Naive thymus-derived CD8-positive, alpha-beta T cell (primary cell): ENCODE measurements at regions not wholly inside any gene's neighbourhood (a gene's known extent, or its start where the extent isn't known, plus 50 kb on each side); places are given as distances from the start of the nearest gene placed in this dataset.

Experiments
- ATAC-seq, 2 donors: fragments of 150-1000 bp; cut with Tn5 transposase in 1 of 2; sonication (Bioruptor Pico), chemical (Tn5 transposase) in 1 of 2; 1 replicate in 1 of 2; 2 replicates in 1 of 2; pipeline ENCODE4 v1.10.0; 2021; ENCODE audit warnings: mild to moderate bottlenecking in 2 of 2, moderate library complexity in 2 of 2
- POLR2A ChIA-PET: fragments of 350-600 bp; sonication (Branson Sonifier 250); formaldehyde crosslinking; loops from one replicate; lab custom pipeline; 2021; ENCODE audit warnings: antibody characterized with exemption; lab: Charles Lee
- DNase-seq, 10 donors: peaks; one replicate each; pipeline versions ENCODE4 v3.0.0 to v3.0.0-alpha.2; 2020 to 2022
- H3K27ac Mint-ChIP-seq, 10 donors: one replicate each; pipeline ENCODE4 v1.8.0; 2020 to 2022; ENCODE audit warnings: mild to moderate bottlenecking in 10 of 10, mixed read lengths in 10 of 10, moderate library complexity in 4 of 10, inconsistent platforms in 1 of 10
- H3K27me3 Mint-ChIP-seq, 5 donors: one replicate each; pipeline ENCODE4 v1.8.0; 2021 to 2022; ENCODE audit warnings: mixed read lengths in 5 of 5
- H3K36me3 Mint-ChIP-seq, 3 donors: one replicate each; pipeline ENCODE4 v1.8.0; 2020 to 2022; ENCODE audit warnings: mixed read lengths in 3 of 3, mild to moderate bottlenecking in 2 of 3, inconsistent platforms in 1 of 3
- H3K4me1 Mint-ChIP-seq, 4 donors: one replicate each; pipeline ENCODE4 v1.8.0; 2021 to 2022; ENCODE audit warnings: mixed read lengths in 4 of 4
- H3K4me3 Mint-ChIP-seq, 10 donors: one replicate each; pipeline ENCODE4 v1.8.0; 2020 to 2022; ENCODE audit warnings: mild to moderate bottlenecking in 10 of 10, mixed read lengths in 10 of 10, moderate library complexity in 6 of 10, inconsistent platforms in 1 of 10
- H3K9me3 Mint-ChIP-seq, 9 donors: one replicate each; pipeline ENCODE4 v1.8.0; 2020 to 2022; ENCODE audit warnings: mixed read lengths in 9 of 9, mild to moderate bottlenecking in 3 of 9, inconsistent platforms in 1 of 9, moderate library complexity in 1 of 9

DNA sequence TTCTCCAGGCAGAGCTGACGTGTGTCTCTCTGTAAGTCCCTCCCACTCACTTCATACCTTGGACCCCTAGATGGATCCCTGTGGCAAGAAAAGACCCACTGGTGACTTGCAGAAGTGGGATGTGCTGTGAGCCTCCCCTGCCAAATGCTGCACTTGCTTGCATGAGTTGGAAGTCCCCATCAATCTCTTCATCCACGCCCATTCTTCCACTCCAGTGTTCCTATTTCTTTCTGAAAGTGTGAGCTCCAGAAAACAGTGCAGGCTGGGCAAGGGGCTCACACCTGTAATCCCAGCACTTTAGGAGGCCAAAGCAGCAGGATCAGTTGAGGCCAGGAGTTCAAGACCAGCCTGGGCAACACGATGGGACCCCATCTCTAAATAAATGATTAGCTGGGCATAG is 254.1 kb upstream of the IRF2BP2 start:
- Mint-ChIP-seq H3K27ac (peak overlapping the region in 3 of 10 donors; percentile 25 to 64 (median 56)), H3K4me1 (peaks cover 2 to 28% (median 14%) of the 10 kb centered on the region in 4 donors), H3K4me3 (no peak overlapping the region), H3K36me3 (no peaks in the 10 kb centered on the region), H3K9me3 (peaks cover 0 to 6% (median 0%) of the 10 kb centered on the region in 9 donors), H3K27me3 (no peaks in the 10 kb centered on the region)
- DNase-seq (no peak), ATAC-seq (no peak)
- POLR2A ChIA-PET = no interaction called here

- no peak overlapping the region for H3K4me3 Mint-ChIP-seq
Measured at GRCh38 chr1:234863551-234863971, 253.6 kb upstream of the IRF2BP2 start.

DNA sequence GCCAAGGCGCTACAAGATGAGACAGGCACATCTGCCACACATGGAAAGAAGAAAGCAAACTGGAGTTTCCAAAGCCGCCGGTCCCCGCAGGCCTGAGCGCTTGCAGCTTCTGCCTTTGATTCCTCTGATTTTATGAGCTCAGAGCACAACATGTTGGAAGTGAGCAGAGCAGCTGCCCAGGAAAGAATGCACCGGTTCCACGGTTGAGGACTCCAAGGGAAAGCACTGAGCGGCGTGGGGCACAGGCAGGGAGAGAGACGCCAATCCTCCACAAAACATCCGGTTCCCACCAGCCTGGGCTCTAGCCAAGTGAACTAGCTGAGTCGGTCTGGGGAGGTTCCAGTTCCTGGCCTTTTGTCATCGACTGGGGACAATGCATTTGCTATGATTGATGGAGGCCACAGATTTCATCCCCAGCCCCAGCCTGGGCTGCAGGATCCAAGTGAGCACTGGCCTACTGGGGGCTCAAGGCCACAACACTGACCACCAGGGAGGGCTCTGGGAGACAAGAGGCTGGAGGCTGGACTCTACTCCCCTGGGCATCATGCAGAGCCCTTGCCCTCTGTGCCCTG is 253.1 kb upstream of the IRF2BP2 start:
- Mint-ChIP-seq H3K9me3 (peaks cover 0 to 6% (median 0%) of the 10 kb centered on the region in 9 donors), H3K27me3 (no peaks in the 10 kb centered on the region), H3K36me3 (no peaks in the 10 kb centered on the region), H3K27ac (peak overlapping the region in 4 of 10 donors; percentile 19 to 64 (median 42)), H3K4me1 (peaks cover 2 to 28% (median 14%) of the 10 kb centered on the region in 4 donors), H3K4me3 (no peak overlapping the region)
- no peak for ATAC-seq
- no peak for DNase-seq
- POLR2A ChIA-PET = no interaction called here

More at GRCh38 chr1:234863551-234863971, 253.6 kb upstream of the IRF2BP2 start:
- H3K36me3 Mint-ChIP-seq = no peaks in the 10 kb centered on the region
- H3K27ac Mint-ChIP-seq = peak overlapping the region in 2 of 10 donors; percentile 29 to 64
- POLR2A ChIA-PET = no interaction called here
- no peaks in the 10 kb centered on the region for H3K27me3 Mint-ChIP-seq
- ATAC-seq (no peak), DNase-seq (no peak)
- peaks cover 0 to 6% (median 0%) of the 10 kb centered on the region in 9 donors for H3K9me3 Mint-ChIP-seq
- H3K4me1 Mint-ChIP-seq = peaks cover 2 to 28% (median 14%) of the 10 kb centered on the region in 4 donors

GRCh38 chr1:234862360-234862943 is 252.5 kb upstream of the IRF2BP2 start:
- Mint-ChIP-seq H3K36me3 (no peaks in the 10 kb centered on the region), H3K9me3 (peaks cover 0 to 6% (median 0%) of the 10 kb centered on the region in 9 donors), H3K27me3 (no peaks in the 10 kb centered on the region), H3K27ac (peak overlapping the region in 4 of 10 donors; percentile 11 to 64 (median 36)), H3K4me1 (peaks cover 2 to 25% (median 14%) of the 10 kb centered on the region in 4 donors), H3K4me3 (no peak overlapping the region)
- POLR2A ChIA-PET = no interaction called here
- DNase-seq (no peak), ATAC-seq (no peak)

DNA sequence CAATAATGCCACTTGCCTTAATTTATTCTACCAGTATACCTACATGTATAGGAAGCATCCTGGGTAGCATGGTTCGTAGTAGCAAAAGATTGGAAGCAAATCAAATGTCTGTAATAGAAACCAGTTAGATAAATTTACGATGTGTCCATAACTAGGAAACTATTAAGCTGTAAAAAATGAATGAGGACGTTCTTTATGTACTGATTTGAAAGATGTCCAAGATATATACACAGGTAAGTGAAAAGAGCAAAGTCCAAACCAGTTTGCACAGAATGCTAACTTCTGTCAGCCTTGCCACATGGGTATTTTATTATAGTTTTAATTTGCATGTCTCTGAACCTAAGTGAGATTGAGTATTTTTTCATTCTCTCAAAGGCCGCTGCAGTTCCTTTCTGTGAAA is 251.8 kb upstream of the IRF2BP2 start:
- peaks cover 2 to 21% (median 12%) of the 10 kb centered on the region in 4 donors for H3K4me1 Mint-ChIP-seq
- no peaks in the 10 kb centered on the region for H3K36me3 Mint-ChIP-seq
- POLR2A ChIA-PET = no interaction called here
- H3K27me3 Mint-ChIP-seq = no peaks in the 10 kb centered on the region
- no peak for DNase-seq
- H3K9me3 Mint-ChIP-seq = peaks cover 0 to 6% (median 0%) of the 10 kb centered on the region in 9 donors
- no peak for ATAC-seq
- H3K4me3 Mint-ChIP-seq = no peak overlapping the region
- no peak overlapping the region for H3K27ac Mint-ChIP-seq

GRCh38 chr1:234861024-234861620 is 251.1 kb upstream of the IRF2BP2 start:
- POLR2A ChIA-PET = no interaction called here
- H3K4me1 Mint-ChIP-seq = peaks cover 2 to 21% (median 9%) of the 10 kb centered on the region in 4 donors
- H3K9me3 Mint-ChIP-seq = peaks cover 0 to 6% (median 0%) of the 10 kb centered on the region in 9 donors
- H3K4me3 Mint-ChIP-seq = no peak overlapping the region
- DNase-seq = no peak
- H3K36me3 Mint-ChIP-seq = no peaks in the 10 kb centered on the region
- no peak for ATAC-seq
- no peaks in the 10 kb centered on the region for H3K27me3 Mint-ChIP-seq
- peak overlapping the region in 1 of 10 donors; percentile 59 for H3K27ac Mint-ChIP-seq

DNA sequence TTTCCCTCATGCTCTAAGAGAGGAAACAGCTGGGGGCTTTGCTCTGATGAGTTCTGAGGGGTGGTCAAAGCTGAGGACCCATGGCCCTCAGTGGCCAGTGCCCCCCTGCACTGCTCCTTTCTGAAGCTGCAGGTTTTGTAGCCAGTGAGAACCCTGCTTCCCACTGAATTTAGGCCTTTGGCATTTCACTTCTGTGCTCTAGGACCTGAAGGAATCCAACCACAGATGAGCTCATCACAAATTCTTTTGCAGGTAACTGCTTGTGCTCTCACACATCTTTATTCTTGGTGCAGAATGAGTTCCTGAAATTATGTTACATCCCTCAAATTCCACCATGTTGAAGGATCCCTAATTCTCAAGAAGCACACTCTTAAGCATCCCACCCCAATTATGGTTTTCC is 248.7 kb upstream of the IRF2BP2 start:
- Mint-ChIP-seq H3K4me1 (peaks cover 2 to 22% (median 7%) of the 10 kb centered on the region in 4 donors), H3K9me3 (peaks cover 0 to 6% (median 0%) of the 10 kb centered on the region in 9 donors), H3K36me3 (no peaks in the 10 kb centered on the region), H3K27ac (no peak overlapping the region), H3K4me3 (no peak overlapping the region), H3K27me3 (no peaks in the 10 kb centered on the region)
- ATAC-seq (no peak), DNase-seq (no peak)
- POLR2A ChIA-PET = no interaction called here

GRCh38 chr1:234856845-234857245 is 246.9 kb upstream of the IRF2BP2 start:
- Mint-ChIP-seq H3K27me3 (no peaks in the 10 kb centered on the region), H3K9me3 (peaks cover 0 to 6% (median 0%) of the 10 kb centered on the region in 9 donors), H3K27ac (no peak overlapping the region), H3K36me3 (no peaks in the 10 kb centered on the region), H3K4me3 (no peak overlapping the region), H3K4me1 (peaks cover 6 to 17% (median 8%) of the 10 kb centered on the region in 4 donors)
- ATAC-seq = no peak
- DNase-seq = no peak
- POLR2A ChIA-PET = no interaction called here

DNA sequence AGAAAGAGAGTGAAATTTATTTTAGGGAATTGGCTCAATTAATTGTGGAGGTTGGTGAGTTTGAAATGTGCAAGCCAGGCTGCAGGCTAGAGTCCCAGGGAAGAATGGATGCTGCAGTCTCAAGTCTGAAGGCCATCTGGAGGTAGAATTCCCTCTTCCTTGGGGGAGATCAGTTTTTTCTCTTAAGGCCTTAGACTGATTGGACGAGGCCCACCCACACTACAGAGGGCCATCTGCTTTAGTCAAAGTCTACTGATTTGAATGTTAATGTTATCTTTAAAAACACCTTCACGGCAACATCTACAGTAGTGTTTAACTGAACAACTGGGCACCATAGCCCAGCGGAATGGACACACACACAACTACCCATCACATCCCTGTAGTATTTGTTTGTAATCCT is 245.9 kb upstream of the IRF2BP2 start:
- Mint-ChIP-seq H3K4me3 (no peak overlapping the region), H3K9me3 (peaks cover 0 to 2% (median 0%) of the 10 kb centered on the region in 9 donors), H3K36me3 (no peaks in the 10 kb centered on the region), H3K27me3 (no peaks in the 10 kb centered on the region), H3K27ac (peak overlapping the region in 1 of 10 donors; percentile 21), H3K4me1 (peaks cover 8 to 22% (median 13%) of the 10 kb centered on the region in 4 donors)
- POLR2A ChIA-PET = no interaction called here
- DNase-seq = no peak
- ATAC-seq = no peak

- no peak overlapping the region for H3K27ac Mint-ChIP-seq
- H3K4me3 Mint-ChIP-seq = no peak overlapping the region
- ATAC-seq = no peak
- no peak for DNase-seq
- no peaks in the 10 kb centered on the region for H3K9me3 Mint-ChIP-seq
- no peaks in the 10 kb centered on the region for H3K27me3 Mint-ChIP-seq
- peaks cover 8 to 22% (median 16%) of the 10 kb centered on the region in 4 donors for H3K4me1 Mint-ChIP-seq
- POLR2A ChIA-PET = interaction anchor here (0.8 kb wide), 1 partner anchor 9 kb away, joined by 3 read pairs; no protein-coding TSS in a partner anchor
- H3K36me3 Mint-ChIP-seq = no peaks in the 10 kb centered on the region
Measured at GRCh38 chr1:234854645-234855039, 244.7 kb upstream of the IRF2BP2 start.

DNA sequence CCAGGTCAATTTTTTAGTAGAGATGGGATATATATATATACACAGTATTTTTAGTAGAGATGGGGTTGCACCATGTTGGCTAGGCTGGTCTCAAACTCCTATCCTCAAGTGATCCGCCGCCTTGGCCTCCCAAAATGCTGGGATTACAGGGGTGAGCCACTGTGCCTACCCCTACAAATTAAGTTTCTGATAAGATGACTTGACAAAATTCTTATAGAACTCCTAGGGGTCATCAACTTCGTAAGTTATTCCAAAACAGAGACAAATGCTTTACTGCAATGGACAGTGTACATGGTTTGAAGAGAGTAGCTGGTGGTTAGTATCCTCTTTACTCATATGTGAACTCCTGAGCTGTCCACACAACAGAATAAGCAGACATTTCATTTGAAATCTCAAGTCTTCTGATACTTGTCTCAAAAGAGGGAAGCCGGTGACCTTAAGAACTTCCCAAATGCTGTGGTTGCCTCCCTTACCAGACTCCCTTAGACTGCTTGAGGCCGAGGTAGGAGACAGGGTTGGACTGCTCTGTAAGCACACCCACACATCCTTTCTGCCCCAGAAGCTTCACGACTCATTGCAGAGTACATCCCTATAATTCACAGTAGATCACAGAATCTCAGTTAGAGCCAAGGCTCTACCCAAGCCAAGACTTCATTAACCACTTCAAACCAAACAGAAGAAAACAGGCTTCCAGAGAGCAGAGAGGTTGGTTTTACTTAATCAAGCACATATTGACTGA is 244.1 kb upstream of the IRF2BP2 start:
- H3K27ac Mint-ChIP-seq = no peak overlapping the region
- no peaks in the 10 kb centered on the region for H3K27me3 Mint-ChIP-seq
- POLR2A ChIA-PET = interaction anchor here (0.8 kb wide), 1 partner anchor 9 kb away, joined by 3 read pairs; no protein-coding TSS in a partner anchor
- ATAC-seq (no peak), DNase-seq (no peak)
- H3K36me3 Mint-ChIP-seq = no peaks in the 10 kb centered on the region
- H3K4me1 Mint-ChIP-seq = peaks cover 13 to 28% (median 22%) of the 10 kb centered on the region in 4 donors
- no peak overlapping the region for H3K4me3 Mint-ChIP-seq
- no peaks in the 10 kb centered on the region for H3K9me3 Mint-ChIP-seq

DNA sequence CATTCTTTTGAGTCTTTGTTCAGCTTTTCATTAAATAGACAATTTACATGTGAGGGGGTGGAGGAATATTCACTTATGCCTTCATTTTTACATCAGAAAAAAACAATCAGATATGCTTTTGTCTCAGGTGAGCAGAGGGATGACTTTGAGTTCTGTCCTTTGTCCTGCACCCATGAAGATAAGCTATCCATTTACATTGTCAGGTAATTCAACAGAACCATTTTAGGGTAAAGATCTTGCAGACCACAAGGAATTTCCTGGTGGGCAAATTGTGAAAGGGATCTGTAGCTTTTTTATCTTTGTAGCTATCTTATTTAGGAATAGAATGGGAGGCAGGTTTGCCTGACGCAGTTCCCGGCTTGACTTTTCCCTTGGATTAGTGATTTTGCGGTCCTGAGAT is 242.7 kb upstream of the IRF2BP2 start:
- H3K4me3 Mint-ChIP-seq = no peak overlapping the region

More for the DNA sequence above, 242.7 kb upstream of the IRF2BP2 start:
- no peaks in the 10 kb centered on the region for H3K27me3 Mint-ChIP-seq
- H3K9me3 Mint-ChIP-seq = no peaks in the 10 kb centered on the region
- peak overlapping the region in 2 of 10 donors; percentile 15 to 43 for H3K27ac Mint-ChIP-seq
- H3K36me3 Mint-ChIP-seq = no peaks in the 10 kb centered on the region
- ATAC-seq (no peak), DNase-seq (no peak)
- peaks cover 14 to 35% (median 22%) of the 10 kb centered on the region in 4 donors for H3K4me1 Mint-ChIP-seq
- POLR2A ChIA-PET = interaction anchor here (0.6 kb wide), 1 partner anchor 13 kb away, joined by 3 read pairs; no protein-coding TSS in a partner anchor
